GM12878 (cell line): ENCODE measurements at regions not wholly inside any gene's neighbourhood (a gene's known extent, or its start where the extent isn't known, plus 50 kb on each side); places are given as distances from the start of the nearest gene placed in this dataset.

ENCODE experiments used
- EZH2 ChIP-seq: IDR thresholded peaks from 2 replicates; pipeline ENCODE4 v1.6.1; 2012; ENCODE audit warnings: low read depth, mild to moderate bottlenecking, control low read depth, inconsistent platforms, low read length, borderline replicate concordance; ENCODE audit not compliant: control insufficient read depth
- RAD21 ChIP-seq: IDR thresholded peaks from 2 replicates; pipeline ENCODE4 v1.6.1; 2011; ENCODE audit warnings: mild to moderate bottlenecking, low read depth, low read length, moderate library complexity; ENCODE audit not compliant: insufficient read depth
- SKIL ChIP-seq: fragments of 450-650 bp; IDR thresholded peaks from 2 replicates; pipeline ENCODE4 v1.6.1; 2017; ENCODE audit warnings: mild to moderate bottlenecking, low read depth, inconsistent platforms; ENCODE audit not compliant: poor library complexity, severe bottlenecking

- TF ChIP-seq EZH2 (no peak), SKIL (no peak), RAD21 (no peak)
Observed at GRCh38 chr10:14450041-14450491, 119.3 kb upstream of the FRMD4A start.
